HG03354 (cell line): ENCODE measurements at regions not wholly inside any gene's neighbourhood (a gene's known extent, or its start where the extent isn't known, plus 50 kb on each side); places are given as distances from the start of the nearest gene placed in this dataset.

Experiments
- ATAC-seq: cut with Tn5 transposase; IDR thresholded peaks from one replicate; pipeline ENCODE4 v1.9.1; 2021; ENCODE audit warnings: mild to moderate bottlenecking; ENCODE audit not compliant: unreplicated experiment, poor library complexity, severe bottlenecking

GRCh38 chr12:91586015-91586414, 403.4 kb upstream of the DCN start:
- no peak for ATAC-seq

- no peak for ATAC-seq
These were observed 400.2 kb upstream of the DCN start for GRCh38 chr12:91582811-91583210.

- ATAC-seq = no peak
These were observed 397.1 kb upstream of the DCN start for GRCh38 chr12:91579516-91580263.

GRCh38 chr12:91577586-91578539, 395.2 kb upstream of the DCN start:
- ATAC-seq = peak; percentile 82

- ATAC-seq = no peak
These were observed 393.8 kb upstream of the DCN start for GRCh38 chr12:91576432-91576831.

- no peak for ATAC-seq
These were observed 393.0 kb upstream of the DCN start for GRCh38 chr12:91575630-91576029.

- no peak for ATAC-seq
These were observed 392.4 kb upstream of the DCN start for GRCh38 chr12:91574975-91575374.

GRCh38 chr12:91574391-91574790, 391.8 kb upstream of the DCN start:
- ATAC-seq = no peak

GRCh38 chr12:91572869-91573268, 390.3 kb upstream of the DCN start:
- no peak for ATAC-seq

- no peak for ATAC-seq
These were observed 384.5 kb upstream of the DCN start for GRCh38 chr12:91567100-91567485.

- ATAC-seq = no peak
These were observed 383.9 kb upstream of the DCN start for GRCh38 chr12:91566328-91567099.

- ATAC-seq = no peak
These were observed 383.2 kb upstream of the DCN start for GRCh38 chr12:91565846-91566245.

GRCh38 chr12:91565246-91565645, 382.6 kb upstream of the DCN start:
- ATAC-seq = no peak

GRCh38 chr12:91563011-91563765, 380.6 kb upstream of the DCN start:
- no peak for ATAC-seq

GRCh38 chr12:91562476-91562875, 379.9 kb upstream of the DCN start:
- peak; percentile 78 for ATAC-seq

- no peak for ATAC-seq
These were observed 379.3 kb upstream of the DCN start for GRCh38 chr12:91561958-91562325.

GRCh38 chr12:91561301-91561957, 378.8 kb upstream of the DCN start:
- ATAC-seq = no peak

GRCh38 chr12:91556909-91557308, 374.3 kb upstream of the DCN start:
- ATAC-seq = no peak
